PC-3 (cell line): ENCODE measurements at regions not wholly inside any gene's neighbourhood (a gene's known extent, or its start where the extent isn't known, plus 50 kb on each side); places are given as distances from the start of the nearest gene placed in this dataset.

Experiments
- CTCF ChIP-seq: fragments of 300-600 bp; sonication (generic); conservative IDR thresholded peaks from 2 replicates; pipeline ENCODE4 v1.5.1; 2017; ENCODE audit warnings: antibody characterized with exemption, low read depth, mild to moderate bottlenecking, low read length
- EZH2 ChIP-seq: fragments of 300-600 bp; sonication (generic); IDR thresholded peaks from one replicate; pipeline ENCODE4 v1.6.1; 2017; ENCODE audit warnings: antibody characterized with exemption, mild to moderate bottlenecking, low read length; ENCODE audit not compliant: unreplicated experiment

- TF ChIP-seq CTCF = no peak
- no peak for TF ChIP-seq EZH2
Measured at GRCh38 chr14:97053941-97054340, 256.8 kb downstream of the VRK1 start.
